ENCODE measurements at regions not wholly inside any gene's neighbourhood (a gene's known extent, or its start where the extent isn't known, plus 50 kb on each side); places are given as distances from the start of the nearest gene placed in this dataset.

DNA sequence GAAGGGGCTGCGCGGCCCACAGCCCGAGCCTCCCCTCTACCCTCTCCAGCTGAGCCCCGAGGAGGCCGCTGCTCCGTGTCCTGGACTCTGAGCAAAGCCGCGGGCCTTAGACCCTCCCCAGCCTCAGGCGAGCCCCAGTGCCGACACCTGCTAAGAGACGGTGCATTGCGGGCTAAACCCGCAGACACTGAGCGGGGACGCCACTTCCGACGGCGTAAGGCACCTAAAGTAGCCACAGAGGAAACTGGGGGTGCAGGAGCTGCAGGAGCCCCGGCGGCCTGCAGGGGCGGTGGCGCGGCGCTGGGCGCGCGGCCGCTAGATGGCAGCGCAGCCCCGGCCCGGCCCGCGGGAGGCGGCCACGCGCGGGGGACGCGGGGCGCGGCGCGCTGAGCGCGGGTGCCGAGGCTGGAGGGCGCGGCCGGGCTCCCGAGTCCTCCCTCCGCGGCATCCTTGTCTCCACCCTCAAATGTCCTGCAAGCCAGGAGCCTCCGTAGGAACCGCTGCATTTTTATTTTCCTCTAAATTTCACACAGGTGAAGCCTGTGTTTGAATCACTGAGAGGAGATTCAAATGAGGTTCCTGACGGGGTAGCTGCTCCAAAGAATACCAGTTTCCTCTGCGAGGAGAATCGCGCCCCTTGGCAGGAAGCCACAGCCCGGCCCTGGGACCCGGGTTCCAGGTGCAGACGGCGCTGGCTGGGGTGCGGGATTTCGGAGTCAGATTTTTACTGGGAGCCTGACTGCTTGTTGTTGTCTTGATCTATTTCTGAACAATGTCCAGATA lies 650.5 kb downstream of the GALR1 start:
- DNase-seq (ENCODE audit: low read depth in 2 of 2, low spot score in 1 of 2): peak in 1 of 2 donors; percentile 15

- no peak for DNase-seq (ENCODE audit: low read depth in 2 of 2, low spot score in 1 of 2)
These were observed 655.4 kb downstream of the GALR1 start for GRCh38 chr18:77905011-77905410.

DNA sequence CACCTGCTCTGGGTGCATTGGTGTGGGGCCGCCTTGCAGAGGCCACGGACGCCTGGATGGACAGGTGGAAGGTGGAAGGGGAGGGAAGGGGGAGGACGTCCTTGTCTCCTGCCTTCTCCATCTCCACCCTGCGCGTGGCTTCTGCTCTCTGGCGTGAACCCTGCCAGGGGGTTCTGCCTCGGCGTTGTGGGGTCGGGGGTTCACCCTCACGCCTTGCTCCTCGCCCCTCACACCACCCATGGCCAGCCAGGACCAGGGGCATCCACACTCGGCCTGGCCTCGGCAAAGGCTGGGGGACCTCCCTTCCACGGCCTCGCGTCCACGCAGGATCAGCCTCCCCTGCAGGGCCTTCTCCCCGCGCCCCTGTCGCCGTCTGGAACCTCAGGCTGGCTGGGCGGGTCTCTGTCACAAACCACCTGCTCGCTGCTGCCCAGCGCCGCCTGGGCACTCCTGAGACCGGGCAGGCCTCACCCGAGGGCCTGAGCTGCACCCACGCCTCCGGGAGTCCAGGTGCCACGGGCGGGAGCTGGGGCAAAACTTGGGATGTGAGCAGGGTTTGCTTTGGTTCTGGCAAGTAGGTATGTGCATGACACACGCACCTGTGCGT lies 655.9 kb downstream of the GALR1 start:
- DNase-seq (ENCODE audit: low read depth in 2 of 2, low spot score in 1 of 2): no peak

- no peak for DNase-seq (ENCODE audit: low read depth in 2 of 2, low spot score in 1 of 2)
These were observed 656.6 kb downstream of the GALR1 start for GRCh38 chr18:77906103-77906892.

DNA sequence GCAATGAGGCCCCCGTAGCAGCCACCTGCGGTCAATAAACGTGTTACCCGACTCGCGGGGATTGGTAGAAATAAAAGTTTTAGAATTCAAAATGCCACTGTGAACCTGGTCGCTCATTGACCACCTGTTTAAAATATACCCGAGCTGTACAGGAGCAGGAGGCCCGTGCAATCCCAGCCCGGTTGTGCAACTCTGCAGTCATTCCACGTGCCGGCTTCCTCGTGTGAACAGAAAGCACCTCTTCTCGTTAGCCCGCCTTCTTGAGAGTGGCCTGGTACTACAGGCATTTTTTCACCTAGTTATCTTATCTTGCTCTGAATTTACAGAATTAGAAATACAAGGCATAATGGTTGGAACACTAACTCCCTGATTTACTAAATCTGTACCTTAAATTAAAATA lies 660.7 kb downstream of the GALR1 start:
- no peak for DNase-seq (ENCODE audit: low read depth in 2 of 2, low spot score in 1 of 2)

GRCh38 chr18:77911971-77912605 lies 662.4 kb downstream of the GALR1 start:
- no peak for DNase-seq (ENCODE audit: low read depth in 2 of 2, low spot score in 1 of 2)

DNA sequence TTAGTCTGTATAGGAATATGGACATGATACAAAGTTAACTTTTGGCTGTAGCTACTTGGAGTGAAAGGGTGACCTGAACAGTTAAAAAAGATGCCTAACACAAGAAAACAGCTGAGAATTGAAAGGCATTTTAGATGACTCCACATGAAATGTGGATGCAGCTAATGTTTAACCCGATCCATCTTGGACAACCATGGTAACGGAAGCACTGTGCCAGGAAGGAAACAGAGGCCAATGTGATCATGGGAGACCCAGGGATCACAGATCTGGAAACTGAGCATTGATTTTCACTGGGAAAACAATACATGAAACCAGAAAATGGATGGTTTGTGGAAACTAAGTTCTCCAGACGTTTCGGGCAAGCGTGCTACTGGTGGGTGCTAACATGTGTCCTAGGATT lies 669.1 kb downstream of the GALR1 start:
- no peak for DNase-seq (ENCODE audit: low read depth in 2 of 2, low spot score in 1 of 2)

DNA sequence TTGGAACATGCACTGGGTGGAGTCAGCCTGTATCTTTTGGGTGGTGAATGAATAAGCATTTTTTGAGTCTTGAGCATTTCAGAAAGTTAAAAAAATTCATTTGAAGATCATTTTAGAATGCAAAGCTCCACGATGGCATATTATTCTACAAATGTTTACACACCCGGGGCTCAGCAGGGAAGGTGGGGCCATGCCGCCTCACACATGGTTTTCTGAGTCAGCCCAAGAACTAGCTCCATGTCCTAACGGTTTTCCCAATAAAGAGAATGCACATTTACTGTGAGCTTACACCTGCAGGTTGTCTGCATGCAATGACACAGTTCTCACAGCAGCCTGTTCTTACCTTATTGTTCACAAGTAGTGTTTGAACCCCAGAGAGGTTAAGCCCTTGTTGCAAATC lies 670.3 kb downstream of the GALR1 start:
- DNase-seq (ENCODE audit: low read depth in 2 of 2, low spot score in 1 of 2): no peak

- no peak for DNase-seq (ENCODE audit: low read depth in 2 of 2, low spot score in 1 of 2)
These were observed 685.7 kb downstream of the GALR1 start for GRCh38 chr18:77935342-77935741.

GRCh38 chr18:77940566-77940965 lies 690.9 kb downstream of the GALR1 start:
- DNase-seq (ENCODE audit: low read depth in 2 of 2, low spot score in 1 of 2): no peak

DNA sequence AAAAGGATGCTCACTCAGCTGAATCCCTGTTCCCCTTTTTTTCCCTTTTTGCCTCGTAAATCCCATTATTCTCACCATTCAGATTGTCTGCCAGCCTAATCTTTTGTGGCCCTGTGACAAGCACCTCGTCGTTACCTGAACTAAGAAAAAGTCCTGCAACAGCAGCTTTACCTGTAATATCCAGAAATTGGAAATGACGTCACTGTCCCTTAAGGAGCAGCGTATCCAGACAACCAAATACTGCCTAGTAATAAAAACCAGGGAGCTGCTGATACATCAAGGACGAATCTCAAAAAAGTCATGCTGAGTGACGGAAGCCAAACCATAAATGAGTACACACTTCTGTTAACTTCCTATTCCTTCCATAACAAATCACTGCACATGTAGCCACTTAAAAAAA lies 694.9 kb downstream of the GALR1 start:
- DNase-seq (ENCODE audit: low read depth in 2 of 2, low spot score in 1 of 2): no peak

DNA sequence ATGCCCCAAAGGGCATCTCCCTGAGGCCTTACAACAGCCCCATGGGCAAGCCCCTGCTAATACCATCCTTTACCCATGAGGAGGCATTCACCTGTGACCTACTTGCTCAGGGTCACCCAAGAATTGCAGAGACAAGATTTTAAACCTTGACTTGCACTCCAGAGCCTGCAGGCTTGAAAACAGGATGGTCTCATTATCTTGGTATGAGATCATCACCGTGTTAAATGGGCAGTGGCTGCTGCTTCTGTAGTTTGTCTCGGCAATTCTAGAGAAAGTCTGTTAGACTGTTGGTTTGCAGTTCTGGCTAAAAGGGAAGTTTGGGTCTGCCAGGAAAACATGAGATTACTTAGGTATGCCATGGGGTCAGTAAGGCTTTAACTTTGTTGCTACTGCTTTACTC lies 698.9 kb downstream of the GALR1 start:
- no peak for DNase-seq (ENCODE audit: low read depth in 2 of 2, low spot score in 1 of 2)

DNA sequence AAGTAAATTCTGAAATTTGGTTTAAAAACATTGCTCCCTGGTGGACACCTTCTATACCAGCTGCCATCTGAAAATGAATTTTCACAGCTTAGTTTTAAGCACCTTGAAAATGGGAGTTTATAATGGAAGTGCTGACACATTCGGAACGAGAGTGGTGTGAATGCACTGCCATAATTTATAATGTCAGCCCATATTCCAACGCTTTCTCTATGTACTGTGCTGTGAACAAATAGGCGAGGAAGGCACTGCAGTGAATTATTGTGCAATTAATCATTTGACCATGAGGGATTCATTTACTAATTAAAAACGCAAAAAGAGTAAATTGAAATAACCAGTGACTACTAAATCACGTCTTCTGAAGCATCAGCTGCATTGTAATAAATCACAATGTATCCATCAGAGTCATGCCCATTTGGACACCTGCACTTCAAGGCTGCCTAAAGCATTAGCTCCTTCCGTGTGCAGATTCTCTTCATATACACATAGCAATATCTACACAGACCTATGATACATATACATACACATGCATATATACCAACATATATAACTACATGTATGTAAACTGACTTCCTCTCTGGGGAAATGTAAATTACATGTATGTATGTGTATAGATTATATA lies 699.8 kb downstream of the GALR1 start:
- DNase-seq (ENCODE audit: low read depth in 2 of 2, low spot score in 1 of 2): no peak

DNA sequence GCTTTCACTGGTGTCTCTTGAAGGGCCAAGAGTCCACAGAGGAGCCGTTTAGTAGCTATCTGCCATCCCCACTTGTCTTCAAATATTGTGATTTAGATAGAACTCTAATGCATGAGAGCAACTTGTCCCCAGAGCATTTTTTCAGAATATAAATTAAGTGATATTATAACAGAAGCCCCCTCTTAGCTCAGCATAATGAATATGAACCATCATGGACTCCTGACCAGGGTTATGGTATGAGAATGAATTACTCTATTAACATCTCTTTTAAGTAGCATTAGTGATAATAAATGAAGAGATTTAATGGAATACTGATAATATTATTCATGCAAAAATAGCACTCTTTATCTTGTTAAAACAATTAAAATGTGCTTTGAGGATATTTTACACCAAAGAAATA lies 709.6 kb downstream of the GALR1 start:
- no peak for DNase-seq (ENCODE audit: low read depth in 2 of 2, low spot score in 1 of 2)

DNA sequence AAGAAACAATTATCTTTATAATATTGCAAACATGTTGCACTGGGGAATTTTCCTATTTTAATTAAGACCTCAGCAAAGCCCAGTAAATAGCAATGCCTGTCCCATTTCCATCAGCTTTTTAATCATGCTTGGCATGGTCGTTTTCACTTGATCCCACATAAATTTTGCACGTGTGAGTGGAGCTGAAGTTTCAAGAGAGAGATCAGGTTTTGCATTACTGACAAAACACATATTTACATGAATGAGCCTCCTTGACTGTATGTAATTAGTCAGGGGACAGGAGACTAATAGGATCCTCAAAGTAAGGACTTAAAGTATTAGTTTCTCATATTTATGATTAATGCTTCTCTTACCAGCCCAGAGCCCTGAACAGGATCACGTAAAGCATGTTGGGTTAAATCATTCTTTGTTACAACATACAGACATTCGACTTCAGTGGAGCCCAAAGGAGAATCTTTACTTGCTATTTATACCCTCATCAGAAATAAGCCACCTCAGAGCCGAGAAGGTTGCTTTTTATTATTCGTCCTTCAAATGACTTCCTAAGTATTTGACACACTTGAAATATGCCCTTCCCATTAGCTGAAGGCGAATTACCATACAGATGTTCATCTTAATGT lies 711.3 kb downstream of the GALR1 start:
- DNase-seq (ENCODE audit: low read depth in 2 of 2, low spot score in 1 of 2): no peak

GRCh38 chr18:77967071-77967470 lies 717.4 kb downstream of the GALR1 start:
- DNase-seq (ENCODE audit: low read depth in 2 of 2, low spot score in 1 of 2): no peak

- DNase-seq (ENCODE audit: low read depth in 2 of 2, low spot score in 1 of 2): no peak
These were observed 718.1 kb downstream of the GALR1 start for GRCh38 chr18:77967791-77968190.

GRCh38 chr18:77969972-77970371 lies 720.3 kb downstream of the GALR1 start:
- no peak for DNase-seq (ENCODE audit: low read depth in 2 of 2, low spot score in 1 of 2)

- no peak for DNase-seq (ENCODE audit: low read depth in 2 of 2, low spot score in 1 of 2)
These were observed 721.2 kb downstream of the GALR1 start for GRCh38 chr18:77970814-77971213.

DNA sequence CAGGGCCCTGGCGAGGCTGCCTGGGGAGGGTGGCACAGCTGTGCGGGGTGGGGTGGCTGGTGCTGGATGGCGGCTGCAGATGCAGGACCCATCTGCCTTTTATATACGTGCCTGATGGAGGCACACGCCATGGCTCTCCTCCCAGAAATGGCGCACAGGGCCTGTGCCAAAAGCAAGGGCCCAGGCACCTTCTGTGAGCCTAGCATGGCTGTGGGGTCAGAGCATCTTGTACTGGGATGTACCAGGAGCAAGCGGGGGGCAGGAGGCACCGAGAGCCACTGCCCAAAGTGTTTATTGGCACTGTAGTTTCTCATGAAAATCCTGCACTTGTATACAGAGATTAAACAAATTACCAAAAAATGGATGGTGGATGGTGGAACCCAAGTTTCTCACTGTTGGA lies 724.1 kb downstream of the GALR1 start:
- no peak for DNase-seq (ENCODE audit: low read depth in 2 of 2, low spot score in 1 of 2)

GRCh38 chr18:77974329-77974728 lies 724.7 kb downstream of the GALR1 start:
- DNase-seq (ENCODE audit: low read depth in 2 of 2, low spot score in 1 of 2): no peak

All from stimulated activated CD8-positive, alpha-beta memory T cell treated with anti-CD3 and anti-CD28 coated beads, Interleukin-4, amount 100 ng/mL, for 1 hour (primary cell).